ENCODE measurements at regions not wholly inside any gene's neighbourhood (a gene's known extent, or its start where the extent isn't known, plus 50 kb on each side); places are given as distances from the start of the nearest gene placed in this dataset.

- DNase-seq (no peak), ATAC-seq (no peak)
- intact Hi-C loops (cut with DNase I) = no loop called here
Measured at GRCh38 chr11:19368726-19369375, 128.1 kb upstream of the E2F8 start.

GRCh38 chr11:19366992-19367709 lies 126.4 kb upstream of the E2F8 start:
- intact Hi-C loops (cut with DNase I) = no loop called here

GRCh38 chr11:19365743-19366410 lies 125.1 kb upstream of the E2F8 start:
- DNase-seq (no peak), ATAC-seq (peak in 1 of 2 donors; percentile 26)
- intact Hi-C loops (cut with DNase I) = no loop called here

More at GRCh38 chr11:19366992-19367709, 126.4 kb upstream of the E2F8 start:
- ATAC-seq = peak in 1 of 2 donors; percentile 80
- DNase-seq = no peak

DNA sequence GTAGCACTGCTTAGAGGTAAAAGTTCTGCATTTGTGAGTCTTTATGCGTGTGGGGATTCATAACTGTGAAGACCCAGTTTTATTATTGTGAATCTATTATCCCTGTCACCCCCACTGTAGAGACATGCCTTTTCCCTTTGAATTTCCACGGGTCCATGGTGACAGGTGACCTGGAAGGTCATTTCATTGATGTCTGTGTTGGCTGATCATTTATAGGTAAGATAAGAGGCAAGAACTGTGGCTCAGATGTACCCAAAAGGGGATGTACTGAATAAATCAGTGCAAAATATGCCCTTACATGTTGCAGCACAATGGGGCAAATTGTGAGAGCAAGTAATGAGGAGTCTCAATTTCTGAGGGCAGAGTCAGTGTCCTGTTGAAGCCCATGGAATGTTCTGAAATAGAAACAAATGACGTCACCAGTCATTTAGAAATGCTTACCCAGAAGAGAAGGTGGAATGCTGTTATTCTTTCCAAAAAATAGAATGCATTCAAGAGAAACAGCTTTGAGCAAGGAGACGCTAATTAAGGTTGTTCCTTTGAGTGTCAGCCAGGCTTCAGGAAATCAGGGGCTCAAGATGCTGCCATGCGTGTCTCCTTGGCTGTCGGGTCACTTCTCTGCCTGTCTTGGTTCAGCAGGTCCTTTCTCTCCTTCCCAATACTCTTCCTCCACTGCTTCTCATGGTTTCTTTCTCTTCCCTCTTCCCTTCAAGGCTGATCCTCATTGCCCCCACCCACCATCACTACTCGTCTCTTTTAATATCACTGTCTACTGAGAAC lies 118.7 kb upstream of the E2F8 start:
- no peak for DNase-seq
- no peak for ATAC-seq
- intact Hi-C loops (cut with DNase I) = no loop called here

- intact Hi-C loops (cut with DNase I) = no loop called here
- ATAC-seq (no peak), DNase-seq (no peak)
Measured at GRCh38 chr11:19357943-19358342, 117.2 kb upstream of the E2F8 start.

DNA sequence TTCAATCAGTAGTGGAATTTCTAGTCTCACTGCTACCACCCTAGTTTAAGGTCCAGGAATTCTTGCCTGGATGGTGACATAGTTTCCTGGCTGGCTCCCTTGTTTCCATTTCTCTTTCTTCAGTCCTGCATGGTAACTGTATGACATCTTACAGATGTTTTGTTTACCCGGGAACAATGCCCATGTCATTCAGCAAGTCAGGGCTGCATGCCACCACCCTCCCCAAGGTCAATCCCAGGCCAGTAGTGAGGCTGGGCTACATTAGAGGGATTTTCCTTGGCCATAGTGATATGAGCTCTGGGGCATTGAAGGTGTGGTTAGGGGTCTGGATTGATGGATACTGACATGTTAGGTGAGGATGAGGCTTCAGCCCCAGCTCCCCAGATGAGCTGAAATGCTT lies 114.9 kb upstream of the E2F8 start:
- intact Hi-C loops (cut with DNase I) = no loop called here
- no peak for DNase-seq
- no peak for ATAC-seq

DNA sequence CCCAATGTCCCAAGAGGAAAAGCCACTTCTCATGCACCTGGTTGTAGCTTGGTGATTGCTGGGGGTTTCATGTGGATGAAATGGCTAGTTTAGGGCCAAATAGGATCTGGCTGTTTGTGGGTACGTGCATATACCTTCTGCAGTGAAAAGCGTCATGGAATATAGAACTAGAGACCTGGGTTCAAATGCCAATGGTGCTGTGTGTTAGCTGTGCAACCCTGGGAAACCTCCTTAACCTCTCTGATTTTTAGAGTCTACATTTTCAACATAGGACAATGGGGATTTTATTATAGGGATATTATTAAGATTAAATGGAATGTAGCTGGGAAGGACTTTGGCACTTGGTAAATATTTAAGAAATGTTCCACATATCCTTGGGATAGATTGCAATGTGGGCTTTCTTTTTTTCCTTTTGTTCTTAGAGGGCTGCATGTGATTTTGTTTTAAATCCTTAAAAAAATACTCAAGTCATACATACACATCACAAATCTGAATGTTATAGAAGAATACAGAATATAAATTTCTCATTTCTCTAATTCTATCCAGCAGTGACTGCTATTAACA lies 112.6 kb upstream of the E2F8 start:
- ATAC-seq = no peak
- intact Hi-C loops (cut with DNase I) = no loop called here
- DNase-seq = no peak

- DNase-seq (no peak), ATAC-seq (no peak)
- intact Hi-C loops (cut with DNase I) = no loop called here
Measured at GRCh38 chr11:19352771-19353160, 112.0 kb upstream of the E2F8 start.

DNA sequence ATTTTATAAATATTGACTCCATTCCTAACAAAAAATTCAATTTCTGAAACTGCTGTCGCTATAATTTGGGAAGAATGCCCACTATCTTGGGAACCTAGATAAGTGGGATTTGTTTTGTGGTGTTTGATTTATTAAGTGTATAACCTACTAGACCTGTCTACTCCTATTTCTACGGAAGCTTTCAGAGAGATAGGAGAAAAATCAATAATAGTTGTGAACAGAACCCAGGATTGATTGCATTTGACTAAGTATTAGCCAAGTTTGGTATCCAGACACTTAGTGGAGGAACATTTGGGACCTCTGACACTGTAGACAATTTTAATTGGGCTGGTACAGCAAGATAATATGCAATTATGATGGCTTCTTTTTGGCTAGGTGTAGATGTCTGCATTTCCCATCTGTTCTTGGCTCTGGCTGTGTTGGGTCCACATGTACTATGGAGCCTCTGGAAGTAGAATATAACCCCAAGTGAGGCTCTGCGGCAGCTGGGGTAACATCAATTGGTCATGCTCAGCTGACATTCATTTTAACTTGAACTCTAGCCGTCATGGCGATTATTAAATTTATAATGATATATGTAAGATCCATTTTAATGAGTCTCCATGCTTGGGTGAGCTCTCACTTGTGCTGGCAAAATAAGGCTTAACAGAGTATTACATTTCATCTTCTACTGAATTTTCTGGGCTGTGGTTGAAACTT lies 111.5 kb upstream of the E2F8 start:
- ATAC-seq (no peak), DNase-seq (no peak)
- intact Hi-C loops (cut with DNase I) = no loop called here

GRCh38 chr11:19351426-19351825 lies 110.7 kb upstream of the E2F8 start:
- DNase-seq = no peak
- intact Hi-C loops (cut with DNase I) = no loop called here
- no peak for ATAC-seq

DNA sequence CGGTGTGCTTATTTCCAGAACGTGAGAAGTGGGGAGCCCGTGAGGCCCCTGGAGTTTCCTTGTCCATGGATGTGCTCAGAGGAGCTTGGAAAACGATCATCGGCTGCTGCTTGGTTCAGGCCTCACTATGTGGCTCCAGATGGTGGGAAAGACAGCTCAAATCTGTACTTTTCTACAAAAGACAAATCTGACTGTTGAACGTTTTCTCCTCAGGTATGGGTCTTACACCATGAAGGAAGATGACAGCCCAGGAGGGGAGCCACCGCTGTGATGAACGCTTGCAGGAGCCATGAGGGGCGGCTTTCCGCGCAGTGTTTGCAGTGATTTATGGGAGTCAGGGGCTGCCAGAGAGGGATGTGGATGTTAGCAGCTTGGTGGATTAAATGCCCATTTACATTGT lies 109.4 kb upstream of the E2F8 start:
- ATAC-seq (no peak), DNase-seq (no peak)
- intact Hi-C loops (cut with DNase I) = no loop called here

GRCh38 chr11:19349340-19350025 lies 108.7 kb upstream of the E2F8 start:
- ATAC-seq = no peak
- intact Hi-C loops (cut with DNase I) = no loop called here
- peak; percentile 40 for DNase-seq

GRCh38 chr11:19347911-19348310 lies 107.2 kb upstream of the E2F8 start:
- ATAC-seq = no peak
- DNase-seq = no peak
- intact Hi-C loops (cut with DNase I) = no loop called here

GRCh38 chr11:19345848-19346681 lies 105.3 kb upstream of the E2F8 start:
- intact Hi-C loops (cut with DNase I) = no loop called here
- ATAC-seq = peak; percentile 46 to 71
- peak; percentile 26 for DNase-seq

- intact Hi-C loops (cut with DNase I) = no loop called here
- peak; percentile 63 to 66 for ATAC-seq
- peak; percentile 40 for DNase-seq
Measured at GRCh38 chr11:19345519-19345847, 104.7 kb upstream of the E2F8 start.

DNA sequence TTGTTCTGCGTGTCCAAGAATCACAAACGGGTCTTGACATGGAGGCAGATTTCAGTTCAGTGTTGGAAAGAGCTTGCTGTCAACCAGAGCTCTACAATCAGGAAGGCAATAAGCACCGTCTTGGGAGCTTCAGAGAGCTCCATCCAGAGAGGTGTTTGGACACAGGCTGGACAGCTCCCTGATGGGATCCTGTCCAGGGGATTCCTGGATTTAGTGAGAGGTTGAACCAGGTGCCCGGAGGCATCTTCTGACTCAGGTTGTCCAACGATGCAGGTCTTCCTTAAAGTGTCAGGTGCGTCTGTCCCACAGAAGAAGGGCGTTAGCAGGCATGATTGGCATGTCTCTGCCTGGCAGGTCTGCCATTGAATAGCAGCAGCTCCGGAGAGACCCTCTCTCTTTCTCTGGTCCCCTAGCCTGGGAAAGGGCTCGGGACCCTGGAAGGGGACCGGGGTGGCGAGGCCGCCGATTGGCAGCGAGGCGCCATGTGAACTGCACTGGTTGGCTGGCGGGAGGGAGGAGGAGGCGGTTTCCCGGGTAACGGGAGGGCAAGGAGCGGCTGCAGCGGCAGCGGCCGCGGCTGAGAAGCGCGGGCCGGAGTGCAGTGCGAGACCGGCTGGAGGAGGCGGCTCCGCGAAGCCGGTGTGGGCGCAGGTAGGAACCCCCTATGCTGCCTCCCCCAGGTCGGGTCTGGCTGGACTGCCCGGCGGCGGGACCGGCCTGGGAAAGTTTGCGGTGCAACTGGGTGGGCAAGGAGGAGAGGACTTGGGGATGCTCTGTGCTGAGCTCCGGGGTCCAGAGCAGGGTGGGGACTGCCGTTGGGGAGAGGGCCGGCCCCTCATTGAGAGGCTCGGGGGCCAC lies 104.1 kb upstream of the E2F8 start:
- DNase-seq (peak; percentile 73), ATAC-seq (peak; percentile 75 to 85)
- intact Hi-C loops (cut with DNase I) = no loop called here

DNA sequence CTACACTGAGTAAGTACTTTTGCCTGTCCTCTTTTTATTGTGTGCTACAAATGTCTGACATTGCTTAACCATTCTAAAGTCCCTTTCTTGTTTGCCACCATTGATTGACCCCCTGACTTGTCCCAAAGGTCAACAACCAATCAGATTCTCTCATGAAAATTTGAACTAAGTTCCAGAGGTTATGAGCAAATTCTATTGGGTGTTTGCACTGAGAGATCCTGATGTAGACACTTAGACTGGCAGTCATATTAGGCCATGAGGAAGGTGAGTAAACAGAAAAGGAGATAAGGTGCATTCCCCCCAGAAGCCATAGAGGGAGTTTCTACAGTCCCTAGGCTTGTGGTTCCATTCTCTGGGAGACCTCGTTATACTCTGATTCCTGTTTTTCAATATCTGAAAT lies 101.3 kb upstream of the E2F8 start:
- DNase-seq = no peak
- ATAC-seq = no peak
- intact Hi-C loops (cut with DNase I) = no loop called here

Measured in left cardiac atrium (tissue), 4 donors.